ENCODE measurements at regions not wholly inside any gene's neighbourhood (a gene's known extent, or its start where the extent isn't known, plus 50 kb on each side); places are given as distances from the start of the nearest gene placed in this dataset.

DNA sequence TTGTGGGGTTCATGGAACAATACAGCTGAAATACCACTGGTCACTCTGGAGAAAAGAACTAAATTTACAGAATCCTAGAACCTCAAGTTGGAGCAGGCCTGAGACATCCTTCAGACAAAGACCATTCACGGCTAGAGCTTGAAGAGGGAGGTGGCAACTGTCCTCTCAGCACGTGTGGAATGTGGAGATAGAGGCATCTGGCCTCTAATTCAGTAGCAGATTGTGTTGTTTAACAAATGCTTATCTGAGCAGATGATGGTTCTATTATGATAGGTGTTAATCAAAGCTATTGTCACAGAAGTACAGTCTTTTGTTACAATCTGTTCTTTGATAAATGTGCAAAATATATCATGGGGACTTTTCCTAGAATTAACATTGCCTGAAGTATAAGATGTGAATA, 121.7 kb upstream of the KCNIP4 start:
- Mint-ChIP-seq H3K27me3 (ENCODE audit: insufficient read depth) (no peaks in the 10 kb centered on the region), H3K9me3 (peaks cover 10% of the 10 kb centered on the region), H3K36me3 (ENCODE audit: low read depth) (no peaks in the 10 kb centered on the region), H3K27ac (no peak overlapping the region), H3K4me3 (no peak overlapping the region), H3K4me1 (ENCODE audit: low read depth) (no peaks in the 10 kb centered on the region)
- DNase-seq = no peak
- TF ChIP-seq, protein P1, sequence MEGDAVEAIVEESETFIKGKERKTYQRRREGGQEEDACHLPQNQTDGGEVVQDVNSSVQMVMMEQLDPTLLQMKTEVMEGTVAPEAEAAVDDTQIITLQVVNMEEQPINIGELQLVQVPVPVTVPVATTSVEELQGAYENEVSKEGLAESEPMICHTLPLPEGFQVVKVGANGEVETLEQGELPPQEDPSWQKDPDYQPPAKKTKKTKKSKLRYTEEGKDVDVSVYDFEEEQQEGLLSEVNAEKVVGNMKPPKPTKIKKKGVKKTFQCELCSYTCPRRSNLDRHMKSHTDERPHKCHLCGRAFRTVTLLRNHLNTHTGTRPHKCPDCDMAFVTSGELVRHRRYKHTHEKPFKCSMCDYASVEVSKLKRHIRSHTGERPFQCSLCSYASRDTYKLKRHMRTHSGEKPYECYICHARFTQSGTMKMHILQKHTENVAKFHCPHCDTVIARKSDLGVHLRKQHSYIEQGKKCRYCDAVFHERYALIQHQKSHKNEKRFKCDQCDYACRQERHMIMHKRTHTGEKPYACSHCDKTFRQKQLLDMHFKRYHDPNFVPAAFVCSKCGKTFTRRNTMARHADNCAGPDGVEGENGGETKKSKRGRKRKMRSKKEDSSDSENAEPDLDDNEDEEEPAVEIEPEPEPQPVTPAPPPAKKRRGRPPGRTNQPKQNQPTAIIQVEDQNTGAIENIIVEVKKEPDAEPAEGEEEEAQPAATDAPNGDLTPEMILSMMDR (IDR thresholded peaks at IDR 0.05) = no peak

DNA sequence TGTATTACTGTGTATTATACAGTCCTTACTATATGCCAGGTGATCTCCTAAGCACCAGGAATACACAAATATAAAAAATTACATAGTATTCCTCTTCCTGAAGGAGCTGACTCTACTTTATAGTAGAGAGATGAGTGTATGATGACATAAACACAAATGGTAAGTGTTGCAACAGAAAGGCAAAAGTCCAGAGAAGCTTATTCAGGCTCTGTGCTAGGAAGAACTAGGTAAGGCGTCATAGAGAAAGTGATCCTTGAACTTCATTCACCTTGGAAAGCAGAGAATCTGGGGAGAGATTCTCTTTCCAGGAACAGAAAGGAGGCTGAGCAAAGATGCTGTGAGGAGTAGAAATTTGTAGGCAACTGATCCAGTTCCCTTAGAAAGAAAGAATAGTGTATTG, 115.0 kb upstream of the KCNIP4 start:
- Mint-ChIP-seq H3K27ac (no peak overlapping the region), H3K4me3 (no peak overlapping the region), H3K4me1 (ENCODE audit: low read depth) (no peaks in the 10 kb centered on the region), H3K9me3 (no peaks in the 10 kb centered on the region; the same call in 1 of the 2 replicates), H3K27me3 (ENCODE audit: insufficient read depth) (no peaks in the 10 kb centered on the region), H3K36me3 (ENCODE audit: low read depth) (no peaks in the 10 kb centered on the region)
- TF ChIP-seq, protein P1 (IDR thresholded peaks at IDR 0.05) = no peak
- no peak for DNase-seq

DNA sequence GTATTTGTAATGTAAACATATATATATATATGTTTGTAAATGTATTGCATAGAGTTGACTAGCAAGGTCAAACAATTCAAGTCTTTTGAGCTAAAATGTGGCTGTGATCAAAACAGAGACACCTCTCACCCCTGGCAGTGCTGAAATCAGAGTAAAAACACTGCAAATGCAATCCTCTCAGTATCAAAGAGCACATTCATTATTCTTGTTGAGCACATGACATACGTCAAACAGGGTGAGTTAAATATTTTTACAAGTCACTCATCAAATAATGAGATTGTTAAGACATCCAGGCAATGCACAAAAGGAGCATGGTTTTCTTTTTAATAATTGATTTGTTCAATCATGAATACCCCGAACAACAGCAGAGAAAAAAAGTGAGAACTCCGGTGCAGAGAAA, 114.1 kb upstream of the KCNIP4 start:
- DNase-seq = no peak
- TF ChIP-seq, protein P1 (IDR thresholded peaks at IDR 0.05) = no peak

DNA sequence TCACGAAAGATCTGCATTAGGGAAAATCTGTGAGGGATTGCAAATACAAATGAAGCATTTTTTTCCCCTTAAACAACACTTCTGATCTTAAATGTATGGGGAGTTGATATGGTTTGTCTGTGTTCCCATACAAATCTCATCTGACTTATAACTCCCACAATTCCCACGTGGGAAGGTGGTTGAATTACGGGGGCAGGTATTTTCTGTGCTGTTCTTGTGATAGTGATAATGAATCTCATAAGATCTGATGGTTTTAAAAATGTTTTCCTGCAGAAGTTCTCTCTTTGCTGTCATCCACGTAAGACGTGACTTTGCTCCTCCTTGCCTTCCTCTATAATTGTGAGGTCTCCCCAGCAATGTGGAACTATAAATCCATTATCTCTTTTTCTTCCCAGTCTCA, 107.4 kb upstream of the KCNIP4 start:
- Mint-ChIP-seq H3K9me3 (peaks cover 21% of the 10 kb centered on the region), H3K4me1 (ENCODE audit: low read depth) (no peaks in the 10 kb centered on the region), H3K4me3 (no peak overlapping the region), H3K27me3 (ENCODE audit: insufficient read depth) (no peaks in the 10 kb centered on the region), H3K36me3 (ENCODE audit: low read depth) (no peaks in the 10 kb centered on the region), H3K27ac (no peak overlapping the region)
- TF ChIP-seq, protein P1 (IDR thresholded peaks at IDR 0.05) = no peak
- DNase-seq = no peak

More for the DNA sequence above, 114.1 kb upstream of the KCNIP4 start:
- Mint-ChIP-seq H3K36me3 (ENCODE audit: low read depth) (no peaks in the 10 kb centered on the region), H3K27ac (no peak overlapping the region), H3K4me3 (no peak overlapping the region), H3K27me3 (ENCODE audit: insufficient read depth) (no peaks in the 10 kb centered on the region), H3K9me3 (peaks cover 6% of the 10 kb centered on the region), H3K4me1 (ENCODE audit: low read depth) (no peaks in the 10 kb centered on the region)

DNA sequence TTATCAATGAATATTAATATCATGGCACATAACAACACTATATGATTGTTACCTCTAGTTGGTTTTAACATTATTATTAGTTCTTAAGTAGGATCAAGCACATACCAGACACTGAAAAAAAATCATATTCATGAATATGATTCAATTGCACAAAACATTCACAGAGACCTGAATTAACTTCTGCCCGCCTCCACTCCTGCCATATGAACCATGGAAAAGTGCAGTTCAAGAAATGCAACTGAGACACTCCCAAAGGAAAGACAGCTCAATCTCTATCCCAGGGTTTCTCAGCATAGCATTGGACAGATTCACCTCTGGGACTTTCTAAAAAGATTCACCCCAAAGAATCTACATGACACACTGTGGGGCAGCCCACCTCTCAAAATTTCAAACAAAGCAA, 103.5 kb upstream of the KCNIP4 start:
- Mint-ChIP-seq H3K4me3 (no peak overlapping the region), H3K27me3 (ENCODE audit: insufficient read depth) (no peaks in the 10 kb centered on the region; the same call in 1 of the 2 replicates), H3K4me1 (ENCODE audit: low read depth) (no peaks in the 10 kb centered on the region), H3K36me3 (ENCODE audit: low read depth) (no peaks in the 10 kb centered on the region), H3K9me3 (peaks cover 16% of the 10 kb centered on the region), H3K27ac (no peak overlapping the region)
- no peak for DNase-seq
- TF ChIP-seq, protein P1 (IDR thresholded peaks at IDR 0.05) = no peak

DNA sequence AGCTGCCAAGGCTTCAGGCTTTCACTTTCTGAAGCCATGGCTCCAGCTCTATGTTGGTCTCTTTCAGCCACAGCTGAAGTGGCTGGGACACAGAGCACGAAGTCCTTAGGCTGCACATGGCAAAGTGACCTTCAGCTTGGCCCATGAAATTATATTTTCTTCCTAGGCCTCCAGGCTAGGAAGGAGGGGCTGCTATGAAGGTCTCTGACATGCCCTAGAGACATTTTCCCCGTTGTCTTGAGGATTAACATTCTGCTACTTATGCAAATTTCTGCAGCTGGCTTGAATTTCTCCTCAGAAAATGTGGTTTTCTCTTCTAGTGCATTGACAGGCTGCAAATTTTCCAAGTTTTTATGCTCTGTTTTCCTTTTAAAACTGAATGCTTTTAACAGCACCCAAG, 99.8 kb upstream of the KCNIP4 start:
- Mint-ChIP-seq H3K27ac (no peak overlapping the region), H3K9me3 (peaks cover 9% of the 10 kb centered on the region), H3K4me1 (ENCODE audit: low read depth) (no peaks in the 10 kb centered on the region), H3K36me3 (ENCODE audit: low read depth) (no peaks in the 10 kb centered on the region), H3K27me3 (ENCODE audit: insufficient read depth) (no peaks in the 10 kb centered on the region; the same call in 1 of the 2 replicates), H3K4me3 (no peak overlapping the region)
- TF ChIP-seq, protein P1 (IDR thresholded peaks at IDR 0.05) = no peak
- no peak for DNase-seq
